Head of caudate nucleus (tissue), 42 donors: ENCODE measurements at regions not wholly inside any gene's neighbourhood (a gene's known extent, or its start where the extent isn't known, plus 50 kb on each side); places are given as distances from the start of the nearest gene placed in this dataset.
A peak's percentile ranks its signal among the peaks of the same experiment; 100 is the strongest.

ENCODE experiments used
- DNase-seq, 42 donors: peaks; one replicate each; pipeline versions ENCODE4 v3.0.0 to v3.0.0-alpha.2; 2020 to 2021; ENCODE audit warnings: mixed read lengths in 7 of 42
- intact Hi-C: fragments of 100-400 bp; cut with DNase I; formaldehyde crosslinking; loops from one replicate; pipeline ENCODE4 v1.15.0; 2022

- DNase-seq = no peak
- intact Hi-C loops = no loop called here
These were observed 190.6 kb downstream of the TDRD15 start for GRCh38 chr2:21314322-21314835.

GRCh38 chr2:21317131-21317530 lies 193.4 kb downstream of the TDRD15 start:
- intact Hi-C loops = no loop called here

GRCh38 chr2:21318263-21318662 lies 194.5 kb downstream of the TDRD15 start:
- intact Hi-C loops = loop anchor here (2.0 kb wide), 1 partner anchor 137 kb away; no protein-coding TSS in a partner anchor
- no peak for DNase-seq

More at GRCh38 chr2:21317131-21317530, 193.4 kb downstream of the TDRD15 start:
- DNase-seq = peak; percentile 13 to 92 (median 74)

- intact Hi-C loops = no loop called here
- DNase-seq = peak in 9 of 42 donors; percentile 14 to 58 (median 22)
These were observed 202.4 kb downstream of the TDRD15 start for GRCh38 chr2:21326152-21326551.

- no peak for DNase-seq
- intact Hi-C loops = no loop called here
These were observed 204.4 kb downstream of the TDRD15 start for GRCh38 chr2:21328177-21328576.

- DNase-seq = no peak
- intact Hi-C loops = no loop called here
These were observed 207.1 kb downstream of the TDRD15 start for GRCh38 chr2:21330786-21331391.

- intact Hi-C loops = no loop called here
- no peak for DNase-seq
These were observed 208.0 kb downstream of the TDRD15 start for GRCh38 chr2:21331625-21332370.

- no peak for DNase-seq
- intact Hi-C loops = no loop called here
These were observed 209.3 kb downstream of the TDRD15 start for GRCh38 chr2:21332993-21333625.

GRCh38 chr2:21333684-21334083 lies 209.9 kb downstream of the TDRD15 start:
- no peak for DNase-seq
- intact Hi-C loops = no loop called here

GRCh38 chr2:21346984-21347383 lies 223.2 kb downstream of the TDRD15 start:
- intact Hi-C loops = no loop called here
- DNase-seq = no peak

GRCh38 chr2:21353879-21354679 lies 230.3 kb downstream of the TDRD15 start:
- intact Hi-C loops = no loop called here
- no peak for DNase-seq

GRCh38 chr2:21356086-21356856 lies 232.5 kb downstream of the TDRD15 start:
- no peak for DNase-seq
- intact Hi-C loops = no loop called here

- no peak for DNase-seq
These were observed 233.1 kb downstream of the TDRD15 start for GRCh38 chr2:21356857-21357255.

GRCh38 chr2:21358976-21359375 lies 235.2 kb downstream of the TDRD15 start:
- DNase-seq = no peak
- intact Hi-C loops = no loop called here

More at GRCh38 chr2:21356857-21357255, 233.1 kb downstream of the TDRD15 start:
- intact Hi-C loops = no loop called here

- no peak for DNase-seq
- intact Hi-C loops = no loop called here
These were observed 237.6 kb downstream of the TDRD15 start for GRCh38 chr2:21361384-21361783.

GRCh38 chr2:21361957-21362486 lies 238.3 kb downstream of the TDRD15 start:
- no peak for DNase-seq
- intact Hi-C loops = no loop called here

- intact Hi-C loops = no loop called here
- no peak for DNase-seq
These were observed 239.6 kb downstream of the TDRD15 start for GRCh38 chr2:21363364-21363763.

GRCh38 chr2:21367421-21367820 lies 243.7 kb downstream of the TDRD15 start:
- intact Hi-C loops = no loop called here
- no peak for DNase-seq
